NCI-H69 (cell line): ENCODE measurements at regions not wholly inside any gene's neighbourhood (a gene's known extent, or its start where the extent isn't known, plus 50 kb on each side); places are given as distances from the start of the nearest gene placed in this dataset.
"Not testable (repeated sequence)": the region's sequence is repeated elsewhere in the genome, so short reads cannot be mapped to it uniquely, and the experiment has no call there.

Experiments used
- DNase-seq: peaks from one replicate; lab custom pipeline; 2025; lab: John Stamatoyannopoulos, UW

GRCh38 chr22:26922806-26923205, 265.4 kb downstream of the MIAT start:
- no peak for DNase-seq

GRCh38 chr22:26923531-26923930, 266.1 kb downstream of the MIAT start:
- no peak for DNase-seq

- DNase-seq: no peak
Measured at GRCh38 chr22:26927821-26928220, 270.4 kb downstream of the MIAT start.

GRCh38 chr22:26931471-26931870, 274.1 kb downstream of the MIAT start:
- DNase-seq: no peak

- DNase-seq: no peak
Measured at GRCh38 chr22:26933105-26933590, 275.8 kb downstream of the MIAT start.

- DNase-seq: no peak
Measured at GRCh38 chr22:26937213-26937612, 279.8 kb downstream of the MIAT start.

- no peak for DNase-seq
Measured at GRCh38 chr22:26939466-26939865, 282.1 kb downstream of the MIAT start.

- DNase-seq: no peak
Measured at GRCh38 chr22:26941896-26942636, 284.7 kb downstream of the MIAT start.

GRCh38 chr22:26942637-26942957, 285.2 kb downstream of the MIAT start:
- DNase-seq: no peak

GRCh38 chr22:26945565-26945964, 288.2 kb downstream of the MIAT start:
- DNase-seq: no peak

GRCh38 chr22:26949193-26949592, 291.8 kb downstream of the MIAT start:
- no peak for DNase-seq

GRCh38 chr22:26951139-26951538, 293.8 kb downstream of the MIAT start:
- not testable (repeated sequence) for DNase-seq

GRCh38 chr22:26952004-26952403, 294.6 kb downstream of the MIAT start:
- DNase-seq: no peak

GRCh38 chr22:26952451-26953011, 295.1 kb downstream of the MIAT start:
- DNase-seq: peak; percentile 83

GRCh38 chr22:26953012-26953883, 295.9 kb downstream of the MIAT start:
- DNase-seq: peak; percentile 68

- no peak for DNase-seq
Measured at GRCh38 chr22:26956371-26956770, 299.0 kb downstream of the MIAT start.

GRCh38 chr22:26957176-26957575, 299.8 kb downstream of the MIAT start:
- no peak for DNase-seq

- DNase-seq: no peak
Measured at GRCh38 chr22:26957897-26958296, 300.5 kb downstream of the MIAT start.

- DNase-seq: no peak
Measured at GRCh38 chr22:26958378-26958777, 301.0 kb downstream of the MIAT start.

- DNase-seq: no peak
Measured at GRCh38 chr22:26964642-26965041, 307.3 kb downstream of the MIAT start.

GRCh38 chr22:26967282-26967681, 309.9 kb downstream of the MIAT start:
- DNase-seq: no peak

- DNase-seq: no peak
Measured at GRCh38 chr22:26968859-26969523, 311.6 kb downstream of the MIAT start.
